Stimulated activated CD8-positive, alpha-beta memory T cell treated with anti-CD3 and anti-CD28 coated beads, Interleukin-12 subunit alpha, Interleukin-12 subunit beta, amount 100 ng/mL, for 24 hours (primary cell): ENCODE measurements at regions not wholly inside any gene's neighbourhood (a gene's known extent, or its start where the extent isn't known, plus 50 kb on each side); places are given as distances from the start of the nearest gene placed in this dataset.
"Not testable (repeated sequence)": the region's sequence is repeated elsewhere in the genome, so short reads cannot be mapped to it uniquely, and the experiment has no call there.

ENCODE experiments used
- DNase-seq: peaks from one replicate; pipeline ENCODE4 v3.0.0-alpha.2; 2020; ENCODE audit errors: extremely low read depth

DNA sequence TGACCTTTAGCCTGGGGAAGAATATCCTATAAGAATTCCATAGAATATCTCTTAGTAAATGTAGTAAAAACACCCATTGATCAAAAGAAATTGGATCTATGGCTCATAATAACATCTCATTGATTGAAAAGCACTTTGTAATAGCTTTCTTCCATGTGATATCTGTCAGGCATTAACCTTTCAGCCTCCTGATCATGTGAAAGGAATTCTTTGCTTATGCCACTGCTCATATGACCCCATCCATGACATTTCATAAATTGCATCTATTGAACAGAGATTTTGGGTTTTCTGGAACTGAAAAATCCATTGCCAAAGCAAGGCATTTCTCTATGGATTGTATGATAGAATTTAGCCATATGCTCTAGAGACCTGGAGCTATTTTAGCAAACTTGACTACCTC is 519.3 kb upstream of the PFKP start:
- no peak for DNase-seq

DNA sequence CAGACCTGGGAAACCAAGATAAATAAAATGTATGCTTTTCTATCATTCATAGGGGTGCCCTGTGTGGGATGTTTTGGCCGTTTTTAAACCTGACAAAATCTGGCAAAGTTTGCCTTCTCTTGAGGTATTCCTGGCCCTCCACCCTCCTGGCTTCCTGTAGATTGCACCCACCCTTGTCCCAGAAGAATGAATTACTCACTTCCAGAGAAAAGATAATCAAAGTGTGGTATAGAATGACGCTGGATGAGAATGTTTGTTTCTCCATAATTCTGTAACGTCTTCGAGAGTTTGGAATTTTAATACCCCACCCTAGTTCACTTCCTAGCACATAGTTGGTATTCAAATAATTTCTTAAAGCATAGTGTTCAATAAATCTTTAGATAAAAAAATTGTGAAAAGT is 519.7 kb upstream of the PFKP start:
- DNase-seq: no peak

DNA sequence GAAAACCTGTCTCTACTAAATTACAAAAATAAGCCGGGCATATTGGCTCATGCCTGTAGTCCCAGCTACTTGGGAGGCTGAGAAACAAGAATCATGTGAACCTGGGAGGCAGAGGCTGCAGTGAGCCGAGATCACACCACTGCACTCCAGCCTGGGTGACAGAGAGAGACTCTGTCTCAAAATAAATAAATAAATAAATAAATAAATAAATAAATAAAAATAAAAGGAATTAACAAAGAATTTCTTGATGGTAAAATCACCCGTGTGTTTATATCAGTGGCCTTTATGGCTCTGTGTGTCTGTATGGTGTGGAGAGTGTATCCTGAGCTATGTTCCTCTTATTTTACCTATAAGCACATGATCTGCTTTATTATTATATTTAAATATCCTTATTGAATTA is 520.5 kb upstream of the PFKP start:
- DNase-seq: not testable (repeated sequence)

DNA sequence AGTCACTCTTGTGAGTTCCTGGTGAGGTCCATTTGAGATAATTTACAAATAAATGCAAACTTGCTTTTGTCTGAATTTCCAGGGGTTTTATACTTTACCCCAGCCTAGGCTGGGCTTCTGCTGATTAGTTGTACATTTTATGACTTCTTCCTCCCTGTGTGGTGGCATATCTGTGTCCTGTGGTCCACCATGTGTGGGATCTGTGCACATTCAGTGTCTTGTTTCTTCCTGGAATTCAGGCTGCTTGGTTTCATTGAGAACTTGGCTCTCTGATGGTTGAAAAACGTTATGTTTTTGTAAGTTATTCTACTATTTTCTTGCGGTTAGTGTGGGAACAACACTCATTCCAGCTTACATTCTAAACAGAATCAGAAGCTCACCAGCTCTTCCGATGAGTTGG is 523.4 kb upstream of the PFKP start:
- no peak for DNase-seq

DNA sequence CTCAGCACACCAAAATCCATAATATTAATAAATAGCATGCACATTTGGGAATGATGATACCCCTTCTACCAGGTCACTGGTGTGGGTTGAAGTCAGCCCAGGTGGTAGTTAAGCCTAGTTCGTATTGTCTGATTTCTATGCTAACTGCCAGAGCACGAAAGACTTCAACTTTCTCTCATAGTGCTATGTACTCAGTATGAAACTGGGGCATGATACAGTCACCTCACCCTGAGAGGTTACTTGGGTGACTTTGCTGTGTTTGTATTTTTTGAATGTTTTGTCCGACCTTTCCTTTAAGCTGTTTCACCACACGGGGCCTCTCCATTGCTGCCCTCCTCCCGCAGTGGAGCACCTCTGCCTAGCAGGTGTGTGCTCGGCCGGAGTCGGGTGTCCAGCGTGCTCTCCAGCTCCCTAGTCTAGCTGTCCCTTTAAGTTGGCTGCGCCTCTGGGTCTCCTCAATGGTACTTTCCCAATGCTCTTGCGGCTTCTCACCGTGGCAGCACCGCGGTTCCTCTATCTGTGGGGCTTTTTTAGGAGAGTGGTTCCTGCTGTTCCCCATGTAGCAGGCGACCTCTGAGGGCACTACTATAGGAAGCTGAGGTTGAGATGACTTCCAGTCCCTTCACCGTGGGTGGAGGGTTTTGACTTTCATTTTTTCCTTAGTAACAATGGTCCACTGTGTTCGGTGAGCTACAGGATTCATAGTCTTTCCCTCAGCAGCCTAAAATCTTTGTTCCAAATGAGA is 524.0 kb upstream of the PFKP start:
- no peak for DNase-seq

DNA sequence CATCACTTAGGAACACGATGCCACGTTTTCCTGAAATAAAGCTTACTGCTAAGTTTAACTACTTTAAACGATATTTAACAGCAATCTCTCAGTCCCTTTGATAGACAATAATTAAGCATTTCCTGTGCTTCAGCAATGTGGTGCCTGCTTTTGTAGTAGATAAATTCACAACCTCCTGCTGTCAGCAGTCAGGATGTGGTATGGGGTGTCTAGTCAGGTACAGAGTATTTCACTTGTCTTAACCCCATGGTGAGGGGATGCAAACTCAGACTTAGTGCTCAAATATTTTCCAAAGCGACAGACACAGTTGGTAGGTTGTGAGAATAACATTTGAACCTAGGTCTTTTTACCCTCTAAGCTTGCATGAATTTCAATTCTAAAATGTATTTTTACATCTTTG is 526.2 kb upstream of the PFKP start:
- DNase-seq: no peak

DNA sequence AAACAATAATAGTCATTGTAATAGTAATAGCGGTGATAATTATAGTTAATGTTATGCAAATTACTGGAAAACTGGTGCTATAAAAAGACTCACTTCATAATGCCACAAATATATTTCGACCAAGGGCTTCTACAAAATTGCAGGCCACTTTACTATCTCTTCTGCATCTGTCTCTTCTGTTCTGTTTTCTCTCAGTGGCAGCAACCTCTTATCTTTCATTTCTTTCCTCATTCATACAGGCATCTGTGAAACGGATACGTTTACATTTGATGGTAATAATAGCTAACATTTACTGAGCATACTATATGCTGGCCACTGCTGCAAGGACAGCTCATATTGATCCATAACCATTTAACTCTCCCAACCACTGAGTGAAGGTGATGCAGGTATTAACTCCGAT is 537.4 kb upstream of the PFKP start:
- no peak for DNase-seq

DNA sequence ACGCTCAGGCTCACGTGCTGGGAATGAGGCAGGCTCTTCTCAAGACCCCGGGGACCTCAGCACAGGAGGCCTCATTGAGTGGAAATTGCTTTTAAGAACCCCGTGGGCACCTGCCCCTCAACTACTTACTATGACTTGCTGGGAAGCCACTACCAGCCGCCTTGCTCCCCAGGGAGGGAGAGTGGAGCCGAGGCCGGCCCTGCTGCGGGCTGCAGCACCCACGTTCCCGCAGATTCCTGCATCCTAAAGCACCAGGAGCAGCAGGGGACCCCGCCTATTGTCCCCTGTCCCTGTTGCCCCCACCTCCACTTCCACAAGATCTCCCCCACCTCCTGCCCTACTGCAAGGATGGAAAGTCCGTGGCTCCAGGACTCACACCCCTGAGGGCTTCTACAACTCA is 541.6 kb upstream of the PFKP start:
- no peak for DNase-seq

DNA sequence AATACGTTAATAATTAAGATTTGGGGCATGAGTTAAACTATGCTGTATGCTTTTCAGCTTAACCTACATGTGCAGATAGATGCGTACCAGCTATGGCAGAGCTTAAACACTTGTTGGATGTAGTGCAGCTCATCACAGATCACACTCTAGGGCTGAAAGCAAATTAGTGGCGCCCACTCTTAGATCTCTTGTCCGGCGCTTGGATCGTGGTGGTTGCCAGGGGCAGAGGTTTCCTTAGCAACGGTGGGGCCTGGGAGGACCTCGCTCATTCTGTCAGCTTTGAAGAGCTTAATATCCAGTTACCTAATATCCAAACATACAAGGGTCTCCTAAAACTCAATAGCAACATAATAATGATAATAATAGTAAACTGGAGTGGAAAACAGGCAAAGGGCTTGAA is 548.2 kb upstream of the PFKP start:
- DNase-seq: no peak

DNA sequence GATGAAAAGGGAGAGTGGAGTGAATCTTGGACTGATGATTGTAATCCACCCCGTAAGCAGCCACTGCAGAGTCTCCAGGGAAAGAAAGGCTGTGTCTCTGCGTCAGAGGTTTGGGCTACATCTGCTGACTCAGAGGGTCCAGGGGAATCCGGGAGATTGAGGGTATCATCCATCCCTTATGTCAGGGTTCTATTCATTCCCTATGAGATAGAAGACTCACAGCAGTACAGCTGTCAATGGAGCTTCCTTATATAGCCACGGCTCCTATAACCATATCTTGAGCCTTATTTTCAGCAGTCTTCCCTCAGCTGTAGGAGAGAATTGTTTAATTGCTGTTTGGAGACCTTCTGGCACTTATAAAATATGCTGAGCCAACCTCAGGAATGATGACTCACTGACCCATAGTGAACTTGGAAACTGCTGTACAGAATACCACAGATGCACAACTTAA is 558.2 kb upstream of the PFKP start:
- no peak for DNase-seq

DNA sequence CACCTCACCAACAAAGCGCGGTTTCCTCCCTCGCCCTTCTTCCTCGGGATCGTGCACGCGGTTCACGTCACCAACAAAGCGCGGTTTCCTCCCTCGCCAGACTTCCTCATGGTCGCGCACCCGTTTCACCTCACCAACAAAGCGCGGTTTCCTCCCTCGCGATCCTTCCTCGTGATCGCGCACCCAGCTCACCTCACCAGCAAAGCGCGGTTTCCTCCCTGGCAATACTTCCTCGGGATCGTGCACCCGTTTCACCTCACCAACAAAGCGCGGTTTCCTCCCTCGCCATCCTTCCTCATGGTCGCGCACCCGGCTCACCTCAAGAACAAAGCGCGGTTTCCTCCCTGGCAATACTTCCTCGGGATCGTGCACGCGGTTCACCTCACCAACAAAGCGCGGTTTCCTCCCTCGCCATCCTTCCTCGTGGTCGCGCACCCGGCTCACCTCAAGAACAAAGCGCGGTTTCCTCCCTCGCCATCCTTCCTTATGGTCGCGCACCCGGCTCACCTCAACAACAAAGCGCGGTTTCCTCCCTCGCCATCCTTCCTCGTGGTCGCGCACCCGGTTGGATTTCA is 565.9 kb upstream of the PFKP start:
- not testable (repeated sequence) for DNase-seq

DNA sequence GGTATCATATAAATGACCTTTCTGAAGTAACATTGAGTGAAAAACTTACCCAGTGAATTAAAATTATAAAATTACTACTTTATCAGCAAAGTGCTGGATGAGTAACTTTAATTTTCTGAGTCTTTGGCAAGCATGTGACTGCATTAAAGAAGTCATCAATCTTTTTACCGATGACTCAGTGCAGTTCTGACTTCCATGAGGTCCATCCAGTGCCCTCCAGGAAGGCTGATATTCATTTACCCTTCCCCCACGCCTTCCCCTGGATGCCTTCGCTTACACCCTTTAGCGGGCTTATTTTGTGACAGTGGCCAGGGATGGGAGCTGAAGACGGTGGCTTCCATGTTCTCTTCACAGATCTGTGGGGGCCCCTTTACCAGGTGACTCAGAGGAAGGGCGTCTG is 572.9 kb upstream of the PFKP start:
- DNase-seq: no peak

DNA sequence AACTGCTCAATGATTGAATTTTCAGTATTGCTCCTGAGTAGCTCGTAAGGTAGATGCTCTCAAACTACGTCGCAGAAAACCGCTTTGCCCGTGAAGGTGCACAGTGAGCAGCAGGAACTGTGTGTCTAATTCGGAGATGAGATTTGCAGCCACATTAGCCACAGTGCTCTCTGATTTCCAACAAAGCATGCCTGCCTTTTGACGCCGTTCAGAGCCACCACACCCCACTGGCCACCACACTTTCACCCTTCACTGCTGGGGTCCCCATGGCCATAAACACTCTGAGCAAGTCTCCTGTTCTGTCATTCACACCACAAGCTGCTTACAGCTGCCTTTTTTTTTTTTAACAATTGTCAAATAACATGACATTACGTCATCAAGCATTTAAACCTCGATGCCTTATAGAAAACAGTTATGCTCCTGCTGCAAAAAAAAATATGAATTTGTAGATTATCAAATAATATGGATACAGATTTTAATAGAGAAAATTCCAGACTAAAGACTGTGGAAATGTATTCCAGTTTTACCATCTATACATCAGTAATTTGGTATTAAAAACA is 578.8 kb upstream of the PFKP start:
- DNase-seq: no peak

DNA sequence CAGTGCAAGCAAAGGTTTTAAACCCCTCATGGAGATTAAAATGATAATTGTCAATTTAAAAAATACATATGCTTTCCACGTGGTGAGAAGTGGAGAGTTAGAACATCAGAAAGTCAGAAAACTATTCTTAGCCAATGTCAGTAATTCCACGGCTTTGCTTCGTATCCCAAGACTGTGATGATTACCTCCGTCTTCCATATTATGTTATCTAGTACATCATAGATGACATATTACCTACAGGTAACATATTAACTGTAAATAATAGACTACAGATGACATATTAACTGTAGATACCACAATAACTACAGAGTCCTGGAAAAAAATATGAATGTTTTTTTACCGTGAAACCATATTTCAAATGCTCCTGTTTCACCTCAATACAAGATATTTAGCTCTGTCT is 579.4 kb upstream of the PFKP start:
- no peak for DNase-seq

DNA sequence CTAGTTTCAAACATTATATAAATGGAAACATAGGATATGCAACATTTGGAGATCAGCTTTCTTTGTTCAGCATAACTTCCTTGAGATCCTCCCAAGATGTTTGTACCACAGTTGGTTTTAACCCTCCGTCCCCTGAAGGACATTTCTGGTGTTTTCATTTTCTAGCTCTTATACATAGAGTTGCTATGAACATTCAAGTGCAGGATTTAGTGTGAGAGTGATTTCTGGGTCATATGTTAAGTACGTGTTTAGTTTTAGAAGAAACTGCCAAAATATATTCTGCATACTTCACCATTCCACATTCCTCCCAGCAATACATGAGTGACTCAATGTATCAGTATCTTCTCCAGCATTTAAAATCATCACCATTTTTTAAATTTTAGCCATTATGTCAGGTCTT is 588.7 kb upstream of the PFKP start:
- DNase-seq: no peak

DNA sequence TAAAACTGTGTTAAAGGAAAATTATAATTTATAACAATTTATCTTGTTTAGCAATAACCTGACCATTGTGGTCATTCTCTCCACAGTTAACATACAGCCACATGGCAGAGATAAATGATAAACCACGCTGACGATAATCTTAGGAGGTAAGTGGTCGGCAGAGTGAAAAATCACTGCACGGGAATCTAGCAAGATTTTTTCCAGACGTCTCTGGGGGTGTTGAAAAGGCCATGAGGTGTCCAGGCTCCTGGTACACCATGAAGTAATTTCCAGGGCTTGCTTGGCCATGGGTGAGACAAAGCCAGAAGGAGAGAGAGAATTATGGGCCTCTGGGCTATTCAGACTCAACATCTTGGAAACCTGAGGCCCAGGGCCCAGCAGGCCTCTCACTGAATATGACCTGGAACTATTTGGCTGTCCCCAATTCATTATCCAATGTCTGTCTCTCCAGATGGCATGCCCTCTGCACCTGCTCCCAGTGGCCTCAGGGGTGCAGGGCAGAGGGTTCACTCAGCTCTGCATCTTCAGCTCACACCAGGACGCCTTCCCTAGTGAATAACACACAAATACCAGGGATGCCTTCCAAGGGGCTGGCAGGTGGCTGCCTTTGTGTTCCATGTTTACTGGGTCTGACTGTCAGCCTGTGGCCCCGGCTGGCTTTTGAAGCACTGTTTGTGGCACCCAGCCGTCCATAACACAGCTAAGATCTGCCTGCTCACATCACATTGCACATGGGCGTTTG is 590.4 kb upstream of the PFKP start:
- DNase-seq: no peak

DNA sequence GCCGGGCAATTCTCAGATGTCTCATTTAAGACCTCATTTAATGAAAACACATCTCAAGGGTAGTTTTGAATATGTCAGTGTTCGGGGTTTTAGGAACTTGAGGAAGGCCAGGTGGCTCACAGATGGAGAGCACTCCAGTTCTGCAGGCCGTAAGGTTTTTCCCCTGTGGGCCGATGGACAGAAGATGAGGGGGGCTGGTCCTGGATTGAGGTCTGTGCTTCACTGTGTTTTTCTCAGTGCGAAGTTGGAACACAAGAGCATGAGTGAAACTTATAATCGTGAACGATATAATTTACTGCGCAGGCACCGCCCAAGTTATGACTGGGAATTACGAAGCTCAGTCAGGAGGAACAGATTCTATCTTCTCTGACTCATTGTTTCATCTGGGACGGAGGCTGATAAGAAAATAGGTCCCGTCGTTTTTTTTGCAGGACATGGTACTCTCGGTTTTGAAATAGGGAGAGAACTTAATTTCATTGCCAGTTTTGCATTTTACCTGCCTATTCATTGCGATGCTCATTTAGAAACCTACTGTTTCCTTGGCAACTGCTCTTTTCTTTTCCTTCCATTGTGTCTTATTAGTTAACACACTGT is 591.0 kb upstream of the PFKP start:
- DNase-seq: no peak

DNA sequence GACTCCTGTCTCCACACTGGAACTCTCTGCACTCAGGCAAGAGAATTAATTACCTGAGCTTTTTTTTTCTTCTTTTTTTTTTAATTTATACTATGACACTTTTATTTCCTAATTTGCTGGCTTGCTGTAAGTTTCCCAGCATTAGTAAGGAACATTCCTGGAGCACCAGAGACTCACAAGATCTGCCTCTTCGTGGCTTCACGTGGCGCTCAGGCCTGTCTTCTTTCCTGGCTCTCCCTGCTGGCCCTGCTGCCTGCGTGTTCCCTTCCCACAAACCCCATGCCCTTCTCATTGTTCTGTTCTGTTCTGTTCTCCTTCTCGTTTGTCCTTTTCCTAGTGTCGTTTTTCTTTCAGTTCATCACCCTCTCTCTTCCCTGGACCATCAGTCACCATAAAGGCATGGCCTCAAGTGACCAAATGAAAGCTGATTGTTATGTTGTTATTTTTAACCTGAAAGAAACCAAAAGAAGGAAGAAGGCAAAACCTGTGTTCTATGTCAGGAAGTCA is 591.6 kb upstream of the PFKP start:
- DNase-seq: no peak

DNA sequence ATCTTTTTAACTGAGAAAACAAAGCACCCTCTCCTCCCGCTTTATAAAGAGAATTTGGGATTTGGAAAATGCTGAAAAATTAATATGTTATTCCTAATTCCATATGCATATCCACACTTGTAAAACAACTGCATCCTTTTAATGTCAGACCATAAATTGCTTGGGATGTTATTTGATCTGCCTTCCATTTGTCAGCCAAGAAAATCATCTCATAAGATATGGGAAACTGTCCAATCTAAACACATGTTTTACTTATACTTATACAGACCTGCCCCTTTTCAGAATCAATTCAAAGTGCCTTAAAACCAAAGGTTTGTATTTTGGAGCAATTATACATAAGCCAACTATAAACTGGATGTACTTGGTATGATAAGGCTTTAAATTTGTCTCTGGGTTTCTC is 595.5 kb upstream of the PFKP start:
- no peak for DNase-seq

DNA sequence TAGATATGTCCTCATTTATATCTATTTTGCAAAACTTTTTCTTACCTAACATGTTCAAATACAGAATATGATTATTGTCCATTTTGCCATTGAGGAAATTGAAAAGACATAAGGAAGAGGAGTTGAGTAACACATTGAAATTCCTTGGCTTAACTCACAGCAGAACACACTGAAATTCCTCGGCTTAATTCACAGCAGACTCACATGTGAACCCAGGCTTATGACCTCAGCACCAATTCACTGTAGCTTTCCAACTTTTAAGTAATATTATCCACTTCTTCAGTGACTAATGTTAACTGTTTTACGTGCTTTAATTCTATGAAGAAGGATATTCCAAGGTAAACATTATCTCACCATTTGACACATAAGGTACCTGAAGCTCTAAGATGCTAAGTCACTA is 597.5 kb upstream of the PFKP start:
- no peak for DNase-seq

DNA sequence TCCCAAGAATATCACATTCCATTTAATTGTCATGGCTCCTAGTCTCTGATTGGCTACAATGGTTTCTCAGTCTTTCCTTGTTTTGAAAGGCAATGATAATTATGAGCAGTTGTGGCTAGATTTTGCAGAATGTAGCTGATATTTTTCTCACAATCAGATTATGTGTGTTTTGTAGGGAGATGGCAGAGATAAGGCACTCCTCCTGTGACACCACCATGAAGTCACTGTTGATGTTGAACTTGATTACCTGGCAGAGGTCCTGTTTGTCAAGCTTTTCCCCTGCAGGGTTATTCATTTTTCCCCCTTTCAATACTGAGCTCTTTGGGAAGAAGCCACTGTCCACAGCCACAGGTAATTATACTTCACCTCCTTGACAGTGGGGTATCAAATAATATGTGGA is 602.9 kb upstream of the PFKP start:
- DNase-seq: no peak

DNA sequence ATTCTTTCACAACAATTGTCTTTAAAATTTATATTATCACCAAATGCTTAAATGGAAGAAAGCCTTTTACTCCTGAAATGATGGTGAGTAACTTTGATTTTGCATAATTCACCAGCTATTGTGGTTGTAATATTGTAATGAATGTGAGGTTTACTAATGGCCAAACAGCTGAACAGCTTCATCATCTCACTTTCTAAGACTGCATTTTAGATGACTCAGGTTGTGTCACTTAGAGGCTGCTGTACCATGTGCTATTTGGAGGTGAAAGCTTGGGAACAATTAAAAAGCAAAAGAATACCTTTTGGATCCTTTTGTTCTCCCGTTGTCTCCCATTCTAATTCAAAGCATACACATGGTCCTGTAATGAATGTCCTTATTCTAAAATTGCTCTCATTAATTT is 604.0 kb upstream of the PFKP start:
- DNase-seq: no peak
